ENCODE measurements at regions not wholly inside any gene's neighbourhood (a gene's known extent, or its start where the extent isn't known, plus 50 kb on each side); places are given as distances from the start of the nearest gene placed in this dataset.

DNA sequence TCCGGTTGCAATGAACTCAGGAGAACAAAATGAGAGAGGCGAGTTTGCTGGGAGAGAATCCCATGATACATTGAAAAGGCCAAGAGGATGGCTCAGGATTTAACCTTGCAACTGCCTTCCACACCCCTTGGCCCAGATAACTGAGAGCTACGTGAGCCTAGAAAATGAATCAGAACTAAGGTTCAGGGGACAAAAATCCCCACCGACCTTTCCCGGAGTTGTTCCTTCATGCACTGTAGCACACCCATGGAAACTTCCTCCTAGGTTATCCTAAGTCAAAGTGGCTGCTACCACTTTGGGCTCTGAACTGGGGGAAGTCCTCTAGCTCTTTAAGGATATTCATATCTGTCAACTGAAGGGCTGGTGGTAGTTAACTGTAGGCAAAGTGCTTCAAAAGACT is 58.3 kb upstream of the SLC4A7 start:
- TF ChIP-seq, protein P1, sequence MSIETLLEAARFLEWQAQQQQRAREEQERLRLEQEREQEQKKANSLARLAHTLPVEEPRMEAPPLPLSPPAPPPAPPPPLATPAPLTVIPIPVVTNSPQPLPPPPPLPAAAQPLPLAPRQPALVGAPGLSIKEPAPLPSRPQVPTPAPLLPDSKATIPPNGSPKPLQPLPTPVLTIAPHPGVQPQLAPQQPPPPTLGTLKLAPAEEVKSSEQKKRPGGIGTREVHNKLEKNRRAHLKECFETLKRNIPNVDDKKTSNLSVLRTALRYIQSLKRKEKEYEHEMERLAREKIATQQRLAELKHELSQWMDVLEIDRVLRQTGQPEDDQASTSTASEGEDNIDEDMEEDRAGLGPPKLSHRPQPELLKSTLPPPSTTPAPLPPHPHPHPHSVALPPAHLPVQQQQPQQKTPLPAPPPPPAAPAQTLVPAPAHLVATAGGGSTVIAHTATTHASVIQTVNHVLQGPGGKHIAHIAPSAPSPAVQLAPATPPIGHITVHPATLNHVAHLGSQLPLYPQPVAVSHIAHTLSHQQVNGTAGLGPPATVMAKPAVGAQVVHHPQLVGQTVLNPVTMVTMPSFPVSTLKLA (conservative IDR thresholded peaks at IDR 0.05): no peak
- TF ChIP-seq GABPA (tag; conservative IDR thresholded peaks at IDR 0.05; ENCODE audit: low read depth) (no peak), GTF2F1 (IDR thresholded peaks at IDR 0.05; ENCODE audit: low read depth, low read length) (no peak), OTX1 (CRISPR knock-in tag; IDR thresholded peaks at IDR 0.05) (no peak), MAZ (CRISPR knock-in tag; conservative IDR thresholded peaks at IDR 0.05 in 1 of 2, IDR thresholded peaks at IDR 0.05 in 1 of 2) (no peak), NFIC (IDR thresholded peaks at IDR 0.05) (no peak)
- TF ChIP-seq, protein P2, sequence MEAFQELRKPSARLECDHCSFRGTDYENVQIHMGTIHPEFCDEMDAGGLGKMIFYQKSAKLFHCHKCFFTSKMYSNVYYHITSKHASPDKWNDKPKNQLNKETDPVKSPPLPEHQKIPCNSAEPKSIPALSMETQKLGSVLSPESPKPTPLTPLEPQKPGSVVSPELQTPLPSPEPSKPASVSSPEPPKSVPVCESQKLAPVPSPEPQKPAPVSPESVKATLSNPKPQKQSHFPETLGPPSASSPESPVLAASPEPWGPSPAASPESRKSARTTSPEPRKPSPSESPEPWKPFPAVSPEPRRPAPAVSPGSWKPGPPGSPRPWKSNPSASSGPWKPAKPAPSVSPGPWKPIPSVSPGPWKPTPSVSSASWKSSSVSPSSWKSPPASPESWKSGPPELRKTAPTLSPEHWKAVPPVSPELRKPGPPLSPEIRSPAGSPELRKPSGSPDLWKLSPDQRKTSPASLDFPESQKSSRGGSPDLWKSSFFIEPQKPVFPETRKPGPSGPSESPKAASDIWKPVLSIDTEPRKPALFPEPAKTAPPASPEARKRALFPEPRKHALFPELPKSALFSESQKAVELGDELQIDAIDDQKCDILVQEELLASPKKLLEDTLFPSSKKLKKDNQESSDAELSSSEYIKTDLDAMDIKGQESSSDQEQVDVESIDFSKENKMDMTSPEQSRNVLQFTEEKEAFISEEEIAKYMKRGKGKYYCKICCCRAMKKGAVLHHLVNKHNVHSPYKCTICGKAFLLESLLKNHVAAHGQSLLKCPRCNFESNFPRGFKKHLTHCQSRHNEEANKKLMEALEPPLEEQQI (IDR thresholded peaks at IDR 0.05): no peak
